ENCODE measurements at regions not wholly inside any gene's neighbourhood (a gene's known extent, or its start where the extent isn't known, plus 50 kb on each side); places are given as distances from the start of the nearest gene placed in this dataset.

GRCh38 chr22:19615867-19616581 is 91.8 kb upstream of the CLDN5 start:
- TF ChIP-seq POLR2AphosphoS5 (IDR thresholded peaks at IDR 0.05) (no peak), CTCF (IDR thresholded peaks at IDR 0.05) (no peak), POLR2A (IDR thresholded peaks at IDR 0.05) (no peak)
